ENCODE measurements at regions not wholly inside any gene's neighbourhood (a gene's known extent, or its start where the extent isn't known, plus 50 kb on each side); places are given as distances from the start of the nearest gene placed in this dataset.

DNA sequence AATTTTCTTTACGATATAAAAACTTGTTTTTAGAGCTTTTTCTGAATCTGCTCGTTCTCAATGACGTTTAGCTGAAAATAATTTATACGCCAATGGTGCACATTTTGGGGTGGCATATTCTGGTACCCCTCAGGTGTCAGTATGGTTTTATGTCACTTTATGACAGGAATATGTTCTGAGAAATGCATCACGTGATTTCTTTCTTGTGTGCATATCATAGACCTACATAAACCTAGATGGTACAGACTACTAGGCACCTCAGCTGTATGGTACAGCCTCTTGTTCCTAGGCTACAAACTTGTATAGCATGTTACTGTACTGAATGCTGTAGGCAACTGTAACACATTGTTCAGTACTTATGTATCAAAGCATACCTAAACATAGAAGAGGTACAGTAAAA lies 68.2 kb downstream of the TMEM17 start:
- Mint-ChIP-seq H3K4me1 (ENCODE audit: insufficient read depth, unreplicated experiment) (no peaks in the 10 kb centered on the region), H3K36me3 (ENCODE audit: insufficient read depth, unreplicated experiment) (no peaks in the 10 kb centered on the region), H3K9me3 (ENCODE audit: unreplicated experiment) (no peaks in the 10 kb centered on the region), H3K27me3 (ENCODE audit: insufficient read depth, unreplicated experiment) (no peaks in the 10 kb centered on the region), H3K27ac (ENCODE audit: low read depth, unreplicated experiment) (no peak overlapping the region), H3K4me3 (ENCODE audit: unreplicated experiment) (no peak overlapping the region)
- no TSS peak for BruUV-seq (replicated peaks)
- ChIA-PET POLR2A (no interaction called here), CTCF (interaction anchor here (0.6 to 1.1 kb wide), 3 partner anchors 11 to 140 kb away, joined by 3 read pairs; no protein-coding TSS in a partner anchor)
- intact Hi-C loops (cut with micrococcal nuclease), result no loop called here
- TF ChIP-seq CTCF (IDR thresholded peaks at IDR 0.05; ENCODE audit: unreplicated experiment), result no peak
- no peak for DNase-seq (ENCODE audit: unreplicated experiment)

DNA sequence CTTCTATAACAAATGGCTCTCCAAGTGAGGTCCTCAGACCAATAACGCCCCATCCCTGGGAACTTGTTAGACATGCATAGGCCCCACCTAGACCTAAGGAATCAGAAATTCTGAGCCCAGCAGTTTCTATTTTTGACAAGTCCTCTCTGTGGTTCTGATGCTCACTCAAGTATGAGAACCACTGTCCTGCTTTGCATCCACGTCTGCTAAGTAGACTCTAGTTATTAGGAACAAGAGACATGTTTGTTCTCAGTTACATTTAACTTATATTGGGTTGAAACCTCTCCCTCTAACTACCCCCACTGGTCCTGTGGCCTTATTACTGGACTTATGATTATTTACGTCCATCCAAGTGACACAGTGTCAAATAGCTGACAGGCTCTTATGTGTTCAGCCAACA lies 70.3 kb downstream of the TMEM17 start:
- Mint-ChIP-seq H3K4me1 (ENCODE audit: insufficient read depth, unreplicated experiment) (no peaks in the 10 kb centered on the region), H3K27ac (ENCODE audit: low read depth, unreplicated experiment) (no peak overlapping the region), H3K36me3 (ENCODE audit: insufficient read depth, unreplicated experiment) (no peaks in the 10 kb centered on the region), H3K9me3 (ENCODE audit: unreplicated experiment) (no peaks in the 10 kb centered on the region), H3K4me3 (ENCODE audit: unreplicated experiment) (no peak overlapping the region), H3K27me3 (ENCODE audit: insufficient read depth, unreplicated experiment) (no peaks in the 10 kb centered on the region)
- intact Hi-C loops (cut with micrococcal nuclease), result no loop called here
- POLR2A ChIA-PET, result no interaction called here
- no peak for TF ChIP-seq CTCF (IDR thresholded peaks at IDR 0.05; ENCODE audit: unreplicated experiment)
- no TSS peak for BruUV-seq (replicated peaks)
- no peak for DNase-seq (ENCODE audit: unreplicated experiment)
- CTCF ChIA-PET, result interaction anchor here (0.9 kb wide), 2 partner anchors 21 to 1051 kb away, joined by 3 to 6 read pairs; no protein-coding TSS in a partner anchor

- Mint-ChIP-seq H3K4me3 (ENCODE audit: unreplicated experiment) (no peak overlapping the region), H3K4me1 (ENCODE audit: insufficient read depth, unreplicated experiment) (no peaks in the 10 kb centered on the region), H3K27me3 (ENCODE audit: insufficient read depth, unreplicated experiment) (no peaks in the 10 kb centered on the region), H3K36me3 (ENCODE audit: insufficient read depth, unreplicated experiment) (no peaks in the 10 kb centered on the region), H3K9me3 (ENCODE audit: unreplicated experiment) (no peaks in the 10 kb centered on the region), H3K27ac (ENCODE audit: low read depth, unreplicated experiment) (no peak overlapping the region)
- ChIA-PET CTCF (interaction anchor here (0.6 to 2.6 kb wide), 4 partner anchors 11 to 1089 kb away, joined by 3 to 8 read pairs (median 4); no protein-coding TSS in a partner anchor), POLR2A (no interaction called here)
- DNase-seq (ENCODE audit: unreplicated experiment), result no peak
- BruUV-seq (replicated peaks), result no TSS peak
- intact Hi-C loops (cut with micrococcal nuclease), result no loop called here
- no peak for TF ChIP-seq CTCF (IDR thresholded peaks at IDR 0.05; ENCODE audit: unreplicated experiment)
These were observed 73.6 kb downstream of the TMEM17 start for GRCh38 chr2:62432407-62432806.

GRCh38 chr2:62431512-62431911 lies 74.5 kb downstream of the TMEM17 start:
- Mint-ChIP-seq H3K27ac (ENCODE audit: low read depth, unreplicated experiment) (no peak overlapping the region), H3K9me3 (ENCODE audit: unreplicated experiment) (no peaks in the 10 kb centered on the region), H3K4me1 (ENCODE audit: insufficient read depth, unreplicated experiment) (no peaks in the 10 kb centered on the region), H3K27me3 (ENCODE audit: insufficient read depth, unreplicated experiment) (no peaks in the 10 kb centered on the region), H3K4me3 (ENCODE audit: unreplicated experiment) (no peak overlapping the region), H3K36me3 (ENCODE audit: insufficient read depth, unreplicated experiment) (no peaks in the 10 kb centered on the region)
- no peak for TF ChIP-seq CTCF (IDR thresholded peaks at IDR 0.05; ENCODE audit: unreplicated experiment)
- DNase-seq (ENCODE audit: unreplicated experiment), result no peak
- BruUV-seq (replicated peaks), result no TSS peak
- intact Hi-C loops (cut with micrococcal nuclease), result no loop called here
- ChIA-PET POLR2A (no interaction called here), CTCF (no interaction called here)

Measured in MCF 10A (cell line).